ENCODE measurements at regions not wholly inside any gene's neighbourhood (a gene's known extent, or its start where the extent isn't known, plus 50 kb on each side); places are given as distances from the start of the nearest gene placed in this dataset.
A peak's percentile ranks its signal among the peaks of the same experiment; 100 is the strongest.

DNA sequence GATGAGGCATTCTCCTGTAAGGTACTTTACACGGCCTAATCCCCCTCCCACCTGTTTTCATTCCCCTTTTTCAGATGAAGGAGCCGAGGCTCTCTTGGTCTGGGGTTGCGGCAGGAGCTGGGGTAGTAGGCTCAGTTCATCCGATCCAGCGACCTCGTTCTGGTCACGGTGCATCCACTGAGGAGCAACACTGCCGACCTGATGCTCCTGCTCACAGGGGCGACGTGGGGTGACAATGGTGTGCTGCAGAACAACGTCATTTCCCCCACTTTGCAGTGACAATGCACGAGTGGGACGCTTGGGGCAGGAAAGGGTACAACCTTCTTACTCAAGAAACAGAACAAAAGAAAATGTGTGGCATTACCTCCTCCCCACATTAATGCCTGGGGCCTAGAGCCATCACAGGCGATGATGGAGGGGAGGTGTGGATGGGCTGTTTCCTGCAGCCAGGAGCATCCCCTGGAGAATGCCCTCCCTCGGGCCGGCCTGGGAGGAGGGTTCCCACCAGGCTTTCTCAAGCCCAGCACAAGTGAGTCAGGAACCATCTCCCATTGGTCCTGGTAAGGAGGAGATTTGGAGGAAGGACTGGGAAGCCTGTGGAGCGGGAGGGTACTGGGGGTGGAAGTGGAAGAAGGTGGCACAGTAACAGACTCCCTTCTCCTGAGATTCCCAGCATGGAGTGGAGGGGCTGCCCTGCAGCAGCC, 125.6 kb downstream of the SPATA19 start:
- DNase-seq: no peak

DNA sequence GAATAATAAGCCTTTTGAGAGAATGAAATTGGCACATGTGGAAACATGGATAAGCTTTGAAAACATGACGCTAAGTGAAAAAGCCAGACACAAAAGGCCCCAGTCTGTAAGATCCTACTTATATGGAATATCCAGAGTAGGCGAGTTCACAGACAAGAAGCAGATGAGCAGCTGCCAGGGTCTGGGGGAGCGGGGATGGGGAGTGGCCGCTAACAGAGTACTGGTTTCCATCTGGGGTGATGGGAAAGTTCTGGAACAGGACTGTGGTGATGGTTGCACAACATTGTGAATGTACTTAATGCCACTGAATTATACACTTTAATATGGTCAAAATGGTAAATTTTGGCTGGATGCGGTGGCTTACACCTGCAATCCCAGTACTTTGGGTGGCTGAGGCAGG, 126.5 kb downstream of the SPATA19 start:
- DNase-seq: no peak

DNA sequence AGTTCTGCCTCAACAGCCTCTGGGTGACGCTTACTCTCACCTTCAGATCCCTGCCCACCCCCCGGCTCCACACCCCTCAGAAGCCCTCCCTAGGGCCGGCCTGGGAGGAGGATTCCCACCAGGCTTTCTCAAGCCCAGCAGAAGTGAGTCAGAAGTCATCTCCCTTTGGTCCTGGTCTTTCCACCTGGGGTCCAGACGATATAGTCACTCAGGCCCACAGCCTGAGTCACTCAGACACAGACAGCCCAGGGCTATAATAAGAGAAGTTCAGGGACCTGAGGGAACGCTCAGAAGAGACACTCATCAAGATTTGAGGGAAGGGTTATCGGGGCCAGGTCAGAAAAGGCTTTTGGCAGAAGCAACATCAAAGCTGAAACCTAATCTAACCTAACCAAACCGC, 127.1 kb downstream of the SPATA19 start:
- DNase-seq: no peak

DNA sequence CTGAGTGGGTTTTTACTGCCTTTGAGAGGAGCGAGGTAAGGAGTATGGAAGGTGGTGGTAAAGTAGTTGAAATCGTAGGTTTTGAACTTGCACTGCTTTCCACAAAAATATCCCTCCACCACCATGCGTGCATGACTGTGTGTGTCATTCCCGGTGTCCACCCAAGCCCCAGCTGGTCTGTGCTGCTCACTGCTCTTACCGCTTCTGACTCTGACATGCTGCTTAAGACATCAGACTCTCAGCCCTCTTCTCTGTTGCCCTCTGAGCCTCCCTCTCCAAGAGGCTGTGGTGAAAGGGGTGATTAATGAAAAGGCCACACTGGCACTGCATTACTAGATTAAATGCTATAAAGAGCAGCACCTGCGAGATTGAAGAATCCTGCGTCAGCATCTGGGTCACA, 128.7 kb downstream of the SPATA19 start:
- DNase-seq: no peak

DNA sequence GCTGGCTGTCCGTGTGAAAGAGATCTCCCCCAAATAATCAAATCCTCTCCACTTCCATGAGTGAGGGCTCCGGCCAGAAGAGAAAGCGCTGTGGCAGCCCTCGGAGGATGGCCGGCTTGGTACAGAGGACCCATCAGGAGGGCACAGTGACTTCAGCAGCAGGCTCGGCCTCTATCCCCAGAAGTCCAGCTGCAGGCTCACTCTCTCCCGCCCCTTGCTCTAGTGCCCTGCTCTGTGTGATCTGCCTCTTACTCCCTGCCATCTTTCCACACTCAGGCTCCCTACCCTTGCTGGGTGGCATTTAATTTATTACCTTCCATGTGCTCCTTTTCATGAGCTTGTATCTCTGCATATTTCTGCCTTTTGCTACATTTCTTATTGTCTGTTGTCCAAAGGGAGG, 129.7 kb downstream of the SPATA19 start:
- no peak for DNase-seq

DNA sequence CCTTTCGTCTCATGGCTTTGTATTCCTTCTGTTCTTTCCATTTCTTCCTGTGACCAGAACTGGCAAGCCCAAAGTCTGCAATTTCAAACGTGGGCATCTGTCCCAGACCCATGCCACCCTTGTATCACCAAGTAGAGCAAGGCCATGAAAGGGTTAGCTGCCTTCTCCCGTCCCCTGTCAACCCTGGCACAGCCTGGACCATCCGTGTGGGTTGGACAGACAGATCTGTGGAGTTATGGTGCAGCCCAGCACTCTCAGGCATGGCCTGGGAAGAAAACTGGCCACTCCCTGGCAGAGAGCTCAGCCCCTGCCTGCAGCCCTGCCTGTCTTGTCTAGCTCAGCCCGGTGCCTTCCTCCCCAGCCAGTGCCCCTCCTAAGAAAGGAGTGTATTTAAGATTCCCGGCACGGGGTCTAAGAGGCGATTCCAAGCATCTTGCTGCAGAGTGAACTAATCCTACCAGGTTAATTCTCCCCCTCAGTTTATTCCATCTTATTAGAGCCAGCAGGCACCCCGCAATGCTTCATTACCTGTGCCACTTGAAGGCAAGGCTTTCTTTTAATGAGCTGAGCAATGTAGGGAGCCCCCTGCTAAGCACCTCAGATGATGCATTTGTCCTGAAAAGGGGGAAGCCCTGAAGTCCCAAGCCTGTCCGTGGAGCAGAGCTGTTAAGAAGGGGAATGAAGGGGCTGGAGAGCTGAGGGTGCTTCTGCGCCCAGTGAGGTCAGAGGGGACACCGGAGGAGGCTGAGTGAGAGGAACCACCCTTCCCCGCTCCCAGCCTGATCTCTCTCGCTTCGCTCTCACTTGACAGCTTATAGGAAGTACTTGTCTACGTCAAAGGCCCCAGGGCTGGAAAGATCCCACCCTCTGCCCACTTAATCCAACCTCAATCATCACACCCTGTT, 130.6 kb downstream of the SPATA19 start:
- DNase-seq: no peak

DNA sequence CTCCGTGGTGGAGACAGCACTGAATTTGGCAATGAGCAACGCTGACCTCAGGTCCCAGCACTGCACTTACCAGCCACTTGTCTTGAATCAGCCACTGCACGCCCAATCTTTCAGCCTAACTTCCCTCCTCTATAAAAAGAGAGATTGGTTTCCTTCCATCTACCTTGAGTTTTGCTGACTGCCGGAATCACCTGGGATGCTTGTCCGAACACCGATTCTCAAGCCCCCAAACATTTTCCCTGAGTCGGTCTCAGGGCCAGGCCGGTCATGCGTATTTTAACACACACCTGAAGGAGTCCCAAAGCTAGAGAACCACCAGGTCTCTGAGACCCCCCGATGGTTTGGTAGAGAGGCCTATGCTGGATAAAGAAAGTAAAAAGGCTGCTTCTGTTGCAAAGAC, 131.5 kb downstream of the SPATA19 start:
- no peak for DNase-seq

DNA sequence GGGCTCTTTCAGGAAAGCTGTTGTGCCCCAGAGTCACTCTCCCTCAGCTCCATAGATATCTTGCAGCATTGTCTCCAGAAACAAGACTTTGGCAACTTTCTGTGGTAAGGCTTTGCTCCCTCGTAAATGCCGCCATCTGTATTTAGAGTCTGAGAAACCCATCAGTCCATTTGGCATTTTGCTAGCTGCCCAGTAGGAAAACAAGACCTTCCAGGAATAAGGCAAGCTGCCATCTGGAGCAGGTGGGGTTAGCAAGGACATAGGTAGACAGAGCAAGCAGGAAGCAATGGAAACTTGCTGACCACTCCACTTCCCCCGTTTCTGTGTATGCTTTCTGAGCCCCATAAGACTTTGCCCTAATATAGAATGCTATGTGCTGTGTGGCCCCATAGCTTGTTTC, 131.9 kb downstream of the SPATA19 start:
- no peak for DNase-seq

DNA sequence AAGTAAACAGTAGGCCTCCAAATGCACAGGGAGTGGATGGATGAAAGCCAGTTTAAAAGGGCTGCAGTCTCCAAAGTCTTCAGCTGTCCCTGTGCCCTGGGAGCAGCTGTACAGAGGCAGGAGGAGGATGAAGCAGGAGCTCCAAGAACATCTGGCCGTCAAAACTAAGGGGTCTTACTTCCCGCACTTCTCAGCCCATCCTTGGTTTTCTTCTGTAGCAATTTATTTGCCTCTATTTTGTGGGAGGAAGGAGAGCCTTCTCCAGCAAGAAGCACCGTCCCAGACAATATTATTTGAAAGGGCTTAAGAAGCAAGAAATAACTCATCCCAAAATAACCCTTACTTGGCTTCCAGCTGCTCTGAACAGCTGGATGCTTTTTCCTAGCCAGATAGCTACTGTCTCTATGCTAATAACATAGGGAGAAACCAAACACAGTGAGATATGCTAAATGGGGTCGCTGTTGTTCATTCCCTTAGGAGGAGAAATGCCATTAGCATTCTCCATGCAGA, 133.2 kb downstream of the SPATA19 start:
- DNase-seq: no peak

DNA sequence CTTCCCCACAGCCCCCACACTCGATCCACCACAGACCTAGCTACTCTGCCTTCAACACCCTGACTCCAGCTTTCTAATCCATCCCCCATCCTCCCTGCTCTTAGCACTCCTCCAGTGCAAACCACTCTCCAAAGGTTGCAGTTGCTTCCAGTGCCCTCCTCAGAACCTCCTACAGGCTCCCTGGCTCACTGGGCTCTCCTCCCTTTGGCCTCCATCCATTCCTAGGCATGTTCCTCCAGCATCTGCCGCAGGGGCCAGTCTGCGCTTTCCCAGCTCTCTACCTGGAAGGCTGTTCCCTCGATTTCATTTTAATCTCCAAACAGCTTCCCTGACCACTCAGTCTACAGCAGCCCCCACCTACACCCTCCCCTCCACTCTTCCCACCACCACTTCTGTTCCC, 133.8 kb downstream of the SPATA19 start:
- no peak for DNase-seq

DNA sequence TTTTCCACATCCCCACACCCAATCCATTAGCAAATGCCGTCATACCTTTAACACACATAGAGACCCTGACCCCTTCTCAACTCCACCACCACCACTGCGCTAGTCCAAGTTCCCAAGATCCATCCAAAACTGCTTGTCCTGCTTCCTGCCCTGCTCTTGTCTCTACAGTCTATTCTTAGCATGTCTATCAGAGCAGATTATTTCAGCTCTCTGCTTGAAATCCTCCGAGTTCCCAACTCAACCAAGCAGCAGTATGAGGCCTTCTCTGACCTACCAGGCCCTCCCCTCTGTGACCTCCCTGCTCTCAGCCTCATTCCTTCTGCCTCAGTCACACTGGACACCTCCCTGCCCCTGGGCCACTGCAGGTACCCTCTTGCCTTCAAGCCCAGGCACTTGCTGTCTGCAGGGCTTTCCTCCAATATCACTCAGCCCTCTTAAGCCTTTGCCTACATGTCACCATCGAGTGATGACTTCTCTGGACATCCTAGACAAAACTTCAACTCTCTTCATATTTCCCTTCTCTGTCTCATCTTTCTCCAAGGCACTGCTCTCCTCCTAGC, 134.6 kb downstream of the SPATA19 start:
- DNase-seq: no peak

DNA sequence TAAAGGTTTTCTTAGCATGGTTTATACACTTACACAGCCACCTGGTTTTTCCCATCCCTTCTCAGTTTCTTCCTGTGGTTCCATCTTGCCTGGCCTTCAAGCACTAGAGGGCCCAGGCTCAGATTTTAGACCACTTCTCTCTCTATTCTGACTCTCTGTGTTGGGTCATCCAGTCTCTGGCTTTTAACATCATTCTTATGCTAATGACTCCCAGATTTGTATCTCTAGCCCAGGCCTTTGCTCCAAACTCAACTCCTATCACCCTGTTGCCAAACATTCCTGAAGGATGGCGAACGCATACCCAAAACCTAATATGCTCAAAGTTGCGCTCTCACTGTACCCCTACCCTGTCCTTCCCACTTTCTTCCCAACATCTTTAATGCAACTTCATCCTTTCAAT, 135.1 kb downstream of the SPATA19 start:
- DNase-seq: no peak

DNA sequence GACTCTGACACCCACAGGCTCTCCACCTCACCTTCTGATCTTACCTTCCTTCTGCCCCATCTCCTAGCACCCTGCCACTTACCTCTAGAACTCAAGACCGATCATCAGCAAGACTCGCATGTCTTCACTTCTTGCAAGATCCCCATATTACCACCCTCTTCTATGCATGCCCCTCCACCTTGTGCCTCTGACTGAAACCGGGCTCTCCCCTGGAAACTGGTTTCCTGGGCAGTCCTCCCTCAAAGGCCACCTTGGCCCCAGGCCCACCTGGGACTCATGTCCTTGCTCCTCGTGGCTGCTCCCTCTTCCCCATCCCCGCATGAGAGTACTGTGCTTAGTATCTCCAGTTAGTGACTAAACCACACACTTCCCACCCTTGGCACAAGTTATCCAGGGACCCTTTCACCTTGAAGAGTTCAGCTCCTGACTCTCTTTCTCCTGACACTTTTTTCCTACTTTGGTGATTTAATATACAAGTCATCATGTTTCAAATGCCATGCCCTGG, 136.7 kb downstream of the SPATA19 start:
- no peak for DNase-seq

DNA sequence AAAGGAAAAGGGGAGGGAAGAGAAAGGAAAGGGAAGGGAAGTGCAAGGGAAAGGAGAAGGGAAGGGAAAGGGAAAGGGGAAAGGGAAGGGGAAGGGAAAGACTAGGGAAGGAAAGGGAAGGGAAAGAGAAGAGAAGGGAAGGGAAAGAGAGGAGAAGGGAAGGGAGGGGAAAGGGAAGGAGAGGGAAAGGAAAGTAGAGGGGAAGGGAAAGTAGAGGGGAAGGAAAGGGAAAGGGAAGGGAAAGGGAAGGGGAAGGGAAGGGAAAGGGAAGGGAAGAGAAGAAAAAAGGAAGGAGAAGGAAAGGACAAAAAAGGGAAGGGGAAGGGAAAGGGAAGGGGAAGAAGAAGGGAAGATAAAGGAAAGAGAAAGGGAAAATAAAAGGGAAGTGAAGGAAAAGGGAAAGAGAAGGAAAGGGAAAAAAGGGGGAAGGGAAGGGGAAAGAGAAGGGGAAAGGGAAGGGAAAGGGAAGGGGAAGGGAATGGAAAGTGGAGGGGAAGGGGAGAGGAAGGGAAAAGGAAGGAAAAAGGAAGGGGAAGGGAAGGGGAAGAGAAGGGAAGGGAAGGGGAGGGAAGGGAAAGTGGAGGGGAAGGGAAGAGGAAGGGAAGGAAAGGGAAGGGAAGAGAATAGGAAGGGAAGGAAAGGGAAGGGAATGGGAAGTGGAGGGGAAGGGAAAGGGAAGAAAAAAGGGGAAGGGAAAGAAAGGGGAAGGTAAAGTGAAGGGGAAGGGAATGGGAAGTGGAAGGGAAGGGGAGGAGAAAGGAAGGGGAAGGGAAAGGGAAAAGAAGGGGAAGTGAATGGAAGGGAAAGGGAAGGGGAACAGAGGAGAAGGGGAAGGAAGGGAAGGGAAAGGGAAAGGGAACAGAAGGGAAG, 138.2 kb downstream of the SPATA19 start:
- DNase-seq: no peak

DNA sequence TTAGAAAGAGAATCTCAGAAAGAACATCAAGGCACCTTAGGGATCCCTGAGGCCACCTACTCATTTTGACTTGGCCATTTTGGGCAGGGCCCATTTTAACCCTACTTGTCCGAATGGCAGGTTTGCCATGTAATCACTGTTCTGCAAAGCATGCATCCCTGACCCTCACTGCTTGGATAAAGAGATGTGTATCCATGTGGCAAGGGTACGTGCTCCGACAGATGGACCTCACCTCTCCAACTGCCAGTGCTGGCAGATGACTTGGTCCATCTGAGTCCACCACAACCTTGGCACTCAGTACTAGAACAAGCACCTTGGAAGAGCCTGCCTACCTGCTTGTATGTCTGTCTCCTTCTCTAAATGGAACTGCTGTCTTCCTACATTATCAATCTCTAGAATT, 139.4 kb downstream of the SPATA19 start:
- no peak for DNase-seq

DNA sequence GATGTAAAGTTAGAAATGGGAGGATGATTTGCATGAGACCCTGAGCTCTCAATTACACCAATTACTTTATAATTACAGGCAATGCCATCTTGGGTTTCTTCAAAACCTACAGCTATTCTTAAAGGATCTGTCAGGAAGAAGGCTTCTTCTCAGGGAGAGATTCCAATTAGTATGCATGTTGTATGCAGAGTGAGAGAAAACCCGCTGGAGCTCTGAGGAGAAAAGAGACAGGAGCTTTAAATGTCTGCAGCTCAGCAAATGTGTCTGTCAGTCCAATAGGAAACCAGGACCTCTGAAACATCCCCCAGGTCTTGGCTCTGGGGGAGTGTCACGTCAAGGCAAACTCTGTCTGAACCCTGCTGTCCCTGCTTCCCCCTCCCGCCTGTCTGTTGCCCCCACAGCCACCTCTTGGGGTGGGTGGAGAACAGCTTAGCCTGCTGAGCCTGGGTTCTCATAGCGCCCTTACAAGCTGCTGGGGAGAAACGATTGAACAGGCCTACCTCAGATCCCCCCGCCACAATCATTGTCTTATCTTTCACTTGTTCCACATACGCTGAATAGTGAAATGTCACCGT, 140.2 kb downstream of the SPATA19 start:
- DNase-seq: no peak

DNA sequence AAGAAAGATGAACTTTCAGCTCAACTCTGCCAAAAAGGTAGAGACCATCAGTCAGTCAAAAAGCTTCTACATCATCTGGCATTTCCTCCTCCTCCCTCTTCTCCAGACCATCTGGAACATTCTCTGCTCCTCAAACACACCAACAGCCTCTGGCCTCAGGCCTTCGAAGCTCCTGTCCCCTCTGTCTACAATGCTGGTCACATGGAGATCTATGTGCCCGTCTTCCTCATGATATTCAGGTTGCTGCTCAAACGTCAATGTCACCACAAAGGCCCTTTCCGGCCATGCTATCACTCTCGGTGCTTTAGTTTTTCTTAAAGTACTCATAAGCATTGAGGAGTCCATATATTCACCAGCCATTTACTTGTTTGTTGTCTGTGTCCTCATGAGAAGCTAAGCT, 146.2 kb downstream of the SPATA19 start:
- DNase-seq: no peak

DNA sequence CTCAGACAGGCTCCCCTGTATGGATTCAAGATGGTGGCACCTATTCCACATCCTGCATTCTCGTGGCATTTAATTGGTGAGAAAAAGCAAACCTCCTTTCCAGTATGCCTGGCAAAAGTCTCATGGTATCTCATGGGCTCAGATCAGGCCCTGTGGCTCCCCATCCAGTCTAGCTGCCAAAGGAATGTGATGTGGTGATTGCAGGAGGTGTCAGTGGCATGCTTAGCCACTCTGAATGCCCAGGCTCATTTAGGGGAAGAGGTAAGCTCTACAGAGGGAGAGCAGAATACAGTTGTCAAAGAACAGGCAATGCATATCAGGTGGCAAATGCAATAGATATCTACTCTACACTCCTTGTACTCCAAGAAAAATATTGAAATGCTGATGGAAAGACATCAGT, 146.7 kb downstream of the SPATA19 start:
- no peak for DNase-seq

DNA sequence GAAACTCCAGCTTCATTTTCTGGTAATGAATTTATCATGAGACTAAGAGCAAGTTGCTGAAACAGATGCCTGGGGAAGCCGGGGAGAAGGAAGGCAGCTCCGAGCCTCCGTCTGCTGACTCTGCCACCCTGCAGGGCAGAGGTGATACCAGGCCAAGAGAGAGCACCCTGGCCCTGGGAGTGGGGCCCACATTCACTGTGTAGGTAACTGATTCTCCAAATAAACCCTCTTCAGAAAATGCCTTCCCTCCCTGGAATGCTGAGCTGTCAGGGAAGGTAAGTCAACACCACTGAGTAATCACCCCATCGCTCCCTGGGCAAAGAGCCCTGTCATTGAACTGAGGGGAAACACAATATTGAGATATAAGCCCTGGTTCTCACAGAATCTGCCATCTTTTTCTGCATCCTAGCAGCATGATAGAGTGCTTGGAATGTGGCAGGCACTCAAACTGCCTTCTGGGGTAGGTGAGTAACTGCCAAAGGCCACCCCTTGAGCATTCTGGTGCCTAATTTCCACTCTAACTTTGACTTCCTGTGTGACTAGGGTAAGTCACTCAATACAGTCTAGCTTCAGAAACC, 147.6 kb downstream of the SPATA19 start:
- DNase-seq: peak; percentile 61

DNA sequence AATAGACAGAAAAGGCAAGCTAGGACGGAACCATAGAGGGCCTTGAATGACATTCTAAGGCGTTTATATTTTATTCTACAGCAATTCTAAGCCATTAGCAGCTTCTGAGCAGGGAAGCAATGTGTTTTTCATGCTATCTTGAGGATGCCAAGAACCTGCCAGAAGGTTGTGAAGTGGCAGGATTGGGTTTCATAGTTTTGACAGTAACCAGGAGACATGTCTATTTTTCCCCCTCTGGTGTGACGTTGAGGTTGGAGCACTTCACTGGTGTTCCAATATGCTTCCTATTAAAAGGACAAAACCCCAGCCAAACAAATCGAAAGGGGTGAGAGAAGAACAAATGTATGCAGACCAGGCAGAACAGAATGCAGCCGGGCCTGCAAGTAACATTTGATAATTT, 148.2 kb downstream of the SPATA19 start:
- peak; percentile 85 for DNase-seq

DNA sequence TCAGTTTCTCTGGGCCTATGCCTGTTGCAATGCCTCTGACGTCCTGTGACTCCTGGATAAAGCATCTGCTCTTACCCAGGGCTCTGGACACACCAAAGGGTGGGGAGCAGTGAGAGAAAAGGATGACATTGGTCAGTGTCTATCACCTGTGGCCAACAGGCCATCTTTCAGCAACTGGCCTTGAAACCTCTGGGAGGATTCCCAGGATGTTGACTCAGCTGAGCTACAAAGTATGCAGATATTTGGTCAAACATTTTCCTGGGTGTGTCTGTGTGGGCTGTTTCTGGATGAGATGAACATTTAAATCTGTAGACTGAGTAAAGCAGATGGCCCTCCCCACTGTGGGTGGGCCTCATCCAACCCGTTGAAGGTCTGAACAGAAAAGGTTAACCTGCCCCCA, 149.9 kb downstream of the SPATA19 start:
- no peak for DNase-seq

DNA sequence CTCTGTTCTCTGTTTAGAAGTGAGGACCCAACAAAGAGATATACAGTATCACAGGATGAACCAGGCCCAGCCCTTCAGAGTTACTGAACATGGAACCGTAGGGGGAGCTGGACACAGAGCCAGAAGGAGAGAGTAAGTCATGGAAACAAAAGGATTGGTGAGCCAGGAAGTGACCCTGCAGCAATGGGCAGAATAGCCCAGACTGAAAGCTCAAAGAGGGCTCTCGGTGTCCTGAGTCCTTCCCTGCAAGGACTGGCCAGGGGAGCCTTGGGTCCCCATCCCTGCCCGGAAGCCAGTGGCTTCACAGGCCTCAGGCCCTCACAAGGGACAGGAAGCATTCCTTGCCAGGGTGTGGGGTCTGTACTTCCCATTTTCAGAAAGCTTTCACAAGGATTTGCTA, 150.6 kb downstream of the SPATA19 start:
- no peak for DNase-seq

All from NCI-H1092 treated with DMSO at 0.1 percent for 48 hours (cell line).